Hindlimb muscle (tissue), 1 donor: ENCODE measurements at regions not wholly inside any gene's neighbourhood (a gene's known extent, or its start where the extent isn't known, plus 50 kb on each side); places are given as distances from the start of the nearest gene placed in this dataset.

ENCODE experiments used
- DNase-seq: peaks from one replicate; pipeline ENCODE4 v3.0.0-alpha.2; 2013

- no peak for DNase-seq
These were observed 182.2 kb downstream of the ANAPC1 start for GRCh38 chr2:111701798-111702118.

DNA sequence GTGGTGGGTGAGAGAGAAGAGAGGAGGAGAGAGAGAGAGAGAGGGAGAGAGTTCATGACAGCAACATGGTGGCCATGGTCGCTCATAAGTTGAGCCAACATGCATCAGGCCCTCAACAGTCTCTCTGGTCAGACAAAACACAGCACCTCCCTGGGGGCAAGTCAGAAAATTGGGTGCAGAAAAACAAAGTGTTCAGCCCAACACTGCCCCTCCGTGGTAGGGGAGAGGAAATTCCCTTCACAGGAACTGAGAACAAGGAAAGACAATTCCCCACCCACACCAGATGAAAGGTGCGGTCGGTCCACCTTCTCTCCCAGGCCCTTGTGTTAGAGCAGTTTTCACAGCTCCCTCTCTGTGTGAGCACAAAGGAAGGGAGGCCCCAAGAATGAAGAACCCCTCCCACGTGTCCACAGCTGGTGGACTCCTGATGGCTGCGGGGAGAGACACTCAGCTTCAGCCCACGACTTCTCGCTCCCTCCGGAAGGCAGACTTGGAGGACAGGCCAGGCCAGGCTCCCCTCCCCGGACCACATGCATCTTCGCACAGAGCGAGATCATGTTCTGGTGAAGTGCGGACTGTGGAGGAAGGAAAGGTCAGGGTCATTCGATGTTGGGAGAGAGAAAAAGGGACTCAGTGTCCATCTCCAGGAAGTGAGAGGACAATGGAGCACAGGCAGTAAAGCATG is 181.7 kb downstream of the ANAPC1 start:
- DNase-seq: no peak

DNA sequence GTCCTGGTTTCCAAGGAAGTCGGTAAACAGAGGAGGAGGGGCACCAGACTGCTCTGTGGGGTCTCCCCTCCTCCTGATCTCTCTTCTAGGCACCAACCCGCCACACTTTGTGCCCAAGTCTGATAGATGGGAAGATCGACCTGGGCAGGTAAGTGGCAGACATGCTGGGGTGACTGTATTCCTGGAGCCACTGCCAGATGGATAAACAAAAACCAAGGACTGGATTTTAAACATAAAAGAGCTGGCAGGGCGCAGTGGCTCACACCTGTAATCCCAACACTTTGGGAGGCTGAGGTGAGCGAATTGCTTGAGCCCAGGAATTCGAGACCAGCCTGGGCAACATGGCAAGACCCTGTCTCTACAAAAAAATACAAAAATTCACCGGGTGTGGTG is 181.2 kb downstream of the ANAPC1 start:
- no peak for DNase-seq

DNA sequence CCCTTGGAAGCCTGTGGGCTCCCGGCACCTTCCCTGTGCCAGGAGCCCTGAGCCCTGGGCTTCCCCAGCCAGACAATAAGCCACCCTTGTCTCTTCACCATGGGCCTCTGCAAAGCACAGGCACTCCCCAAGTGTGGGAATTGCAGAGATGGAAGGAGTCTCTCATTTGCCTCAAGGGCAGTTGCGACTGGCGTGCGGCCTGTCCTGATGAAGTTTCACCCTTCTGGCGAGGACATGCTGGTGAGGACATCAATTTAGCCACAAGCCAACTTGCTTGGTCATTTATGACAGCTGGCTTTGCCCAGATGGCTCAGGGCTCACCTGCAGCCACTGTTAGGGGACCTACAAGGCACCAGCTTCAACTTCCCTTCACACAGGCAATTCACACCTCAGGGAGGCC is 180.2 kb downstream of the ANAPC1 start:
- DNase-seq: no peak

GRCh38 chr2:111704246-111704645 is 179.7 kb downstream of the ANAPC1 start:
- no peak for DNase-seq

- DNase-seq: no peak
These were observed 178.8 kb downstream of the ANAPC1 start for GRCh38 chr2:111705239-111705638.

GRCh38 chr2:111705711-111706336 is 178.2 kb downstream of the ANAPC1 start:
- no peak for DNase-seq

GRCh38 chr2:111706481-111707001 is 177.5 kb downstream of the ANAPC1 start:
- no peak for DNase-seq

DNA sequence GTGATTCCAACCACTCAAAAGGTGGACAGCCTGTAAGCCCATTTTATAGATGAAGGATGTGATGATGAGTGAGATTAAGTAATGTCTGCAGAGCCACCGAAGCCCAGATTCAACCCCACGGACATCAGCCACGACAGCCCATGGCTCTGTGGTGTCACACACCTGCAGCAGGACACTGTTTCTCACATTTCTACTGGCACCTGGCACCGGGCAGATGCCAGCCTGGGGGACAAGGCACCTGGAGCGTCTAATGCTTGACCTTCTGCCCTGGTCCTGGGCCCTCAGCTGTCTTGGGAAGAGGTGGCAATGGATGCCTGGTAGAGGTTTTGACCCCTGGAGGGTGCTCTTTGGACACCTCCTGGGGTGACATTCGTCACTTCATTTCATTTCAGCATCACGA is 176.3 kb downstream of the ANAPC1 start:
- DNase-seq: no peak

- DNase-seq: no peak
These were observed 175.4 kb downstream of the ANAPC1 start for GRCh38 chr2:111708476-111709180.

DNA sequence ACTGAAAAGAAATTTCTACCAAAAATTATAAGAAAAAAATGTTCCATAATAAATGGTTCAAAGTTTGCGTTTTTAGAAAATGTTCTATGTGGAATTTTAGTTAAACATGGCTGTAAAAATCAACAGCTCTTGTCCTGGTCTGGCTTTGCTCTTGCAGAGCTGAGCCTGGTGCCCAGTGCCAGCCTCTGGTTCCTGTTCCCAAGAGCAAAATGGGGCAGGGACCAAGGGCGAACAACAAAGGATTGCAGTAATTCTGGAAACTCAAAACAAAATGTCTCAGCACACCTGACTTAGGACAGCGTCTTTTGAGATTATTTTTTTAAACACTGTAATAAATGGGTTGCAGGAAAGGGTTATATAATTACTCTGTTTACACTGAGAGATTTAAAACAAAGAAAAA is 174.7 kb downstream of the ANAPC1 start:
- no peak for DNase-seq

GRCh38 chr2:111710085-111710484 is 173.9 kb downstream of the ANAPC1 start:
- no peak for DNase-seq

DNA sequence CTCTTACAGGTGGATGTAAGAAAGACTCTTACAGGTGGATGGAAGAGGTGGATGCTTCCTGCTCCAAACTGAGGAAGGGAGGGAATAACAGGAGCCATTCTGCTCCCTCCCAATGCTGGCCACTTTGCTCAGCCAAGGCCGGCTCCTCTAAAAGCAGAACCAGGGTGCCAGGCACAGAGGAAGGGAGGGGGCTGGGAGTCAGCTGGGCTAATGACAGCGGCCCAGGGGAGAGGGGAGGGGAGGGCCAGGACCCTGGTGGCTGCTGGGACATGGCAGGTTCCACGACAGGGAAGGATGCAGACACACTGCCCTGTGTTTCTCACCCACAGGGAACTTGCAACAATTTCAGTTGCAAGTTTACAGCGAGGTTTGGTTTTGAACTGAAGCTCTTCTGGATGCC is 173.4 kb downstream of the ANAPC1 start:
- no peak for DNase-seq

GRCh38 chr2:111711270-111711669 is 172.7 kb downstream of the ANAPC1 start:
- no peak for DNase-seq

DNA sequence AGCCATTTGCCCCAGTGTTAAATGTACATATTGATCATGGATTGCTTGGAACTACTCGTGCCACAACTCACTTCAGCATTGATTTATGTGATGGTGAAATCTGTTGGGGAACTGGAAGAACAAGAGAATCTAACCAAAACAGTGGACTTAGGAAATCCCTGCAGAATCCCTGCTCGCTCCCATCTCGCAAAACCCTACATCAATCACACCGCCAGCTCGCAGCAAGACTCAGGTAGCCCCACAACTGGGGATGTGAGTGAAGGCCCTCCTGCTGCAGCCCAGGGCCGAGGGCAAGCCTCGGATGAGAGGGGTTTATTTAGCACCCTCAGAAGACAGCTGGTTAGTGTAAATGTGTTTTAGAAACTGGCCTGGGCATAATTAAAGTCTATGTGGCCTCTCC is 171.6 kb downstream of the ANAPC1 start:
- no peak for DNase-seq

DNA sequence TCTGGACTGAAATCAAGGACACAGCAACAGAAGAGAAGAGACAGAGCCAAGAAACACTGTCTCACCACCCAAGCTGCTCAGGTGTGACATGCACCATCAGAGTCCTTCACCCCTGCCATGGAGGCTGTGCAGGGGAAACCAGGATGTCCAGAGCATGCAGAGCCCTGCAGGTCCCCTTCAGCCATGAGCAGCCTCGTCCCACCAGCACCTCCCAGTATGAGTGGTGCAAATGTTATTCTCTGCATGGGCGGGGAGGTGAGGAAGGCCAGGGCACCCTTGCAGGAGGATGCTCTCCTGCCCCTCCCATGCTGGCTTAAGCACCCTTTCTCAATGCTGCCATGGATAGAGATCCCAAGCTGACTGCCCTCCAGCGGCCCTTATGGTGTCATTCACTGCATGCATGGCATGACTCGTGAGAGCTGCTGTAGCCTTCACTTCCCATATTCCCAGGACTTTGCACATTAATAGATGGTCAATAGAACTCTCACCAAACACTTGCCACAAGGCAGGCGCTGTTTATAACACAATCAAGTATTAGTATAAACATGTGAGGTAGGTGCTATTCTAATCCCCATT is 171.0 kb downstream of the ANAPC1 start:
- DNase-seq: no peak

DNA sequence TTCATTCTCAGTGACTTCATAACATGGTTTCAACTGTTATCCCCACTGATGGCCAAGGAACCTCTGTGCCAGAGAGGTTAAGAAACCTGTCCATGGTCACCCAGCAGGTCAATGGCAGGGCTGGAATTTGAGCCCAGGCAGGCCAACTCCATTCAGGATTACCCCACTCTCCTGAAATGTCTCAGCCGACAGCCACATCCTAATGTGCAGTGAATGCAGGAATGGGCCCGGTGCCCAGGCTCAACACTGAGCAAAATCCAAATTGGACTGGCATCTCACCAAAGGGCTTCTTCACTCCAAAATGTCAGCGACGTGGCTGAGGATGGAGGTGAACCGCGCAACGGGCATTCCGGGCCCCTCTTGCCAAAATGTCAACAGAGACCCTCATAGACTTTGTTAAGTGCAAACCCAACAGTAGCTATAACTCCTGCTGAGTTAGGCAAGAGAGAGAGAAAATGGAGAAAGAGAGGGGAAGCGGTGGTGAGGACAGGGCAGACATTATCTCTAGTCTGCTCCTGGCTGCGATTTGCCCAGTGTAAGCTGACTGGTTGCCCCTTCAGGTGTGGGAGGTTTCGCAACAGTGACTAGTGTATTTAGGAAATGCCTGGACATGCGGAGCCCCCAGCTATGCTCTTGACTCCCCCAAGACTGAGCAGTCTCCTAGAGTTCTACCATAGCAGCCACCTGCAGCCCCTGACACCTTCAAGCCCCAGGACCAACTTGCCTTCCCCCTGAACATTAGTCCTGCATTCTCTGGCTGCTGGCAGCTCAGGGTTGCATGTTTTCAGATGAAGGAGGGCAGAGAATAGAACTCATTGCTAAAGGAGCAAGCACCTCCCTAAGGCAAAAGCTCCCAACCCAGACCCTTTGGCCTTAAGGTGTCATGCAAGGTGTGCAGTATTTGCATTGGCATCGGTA is 167.7 kb downstream of the ANAPC1 start:
- DNase-seq: no peak

DNA sequence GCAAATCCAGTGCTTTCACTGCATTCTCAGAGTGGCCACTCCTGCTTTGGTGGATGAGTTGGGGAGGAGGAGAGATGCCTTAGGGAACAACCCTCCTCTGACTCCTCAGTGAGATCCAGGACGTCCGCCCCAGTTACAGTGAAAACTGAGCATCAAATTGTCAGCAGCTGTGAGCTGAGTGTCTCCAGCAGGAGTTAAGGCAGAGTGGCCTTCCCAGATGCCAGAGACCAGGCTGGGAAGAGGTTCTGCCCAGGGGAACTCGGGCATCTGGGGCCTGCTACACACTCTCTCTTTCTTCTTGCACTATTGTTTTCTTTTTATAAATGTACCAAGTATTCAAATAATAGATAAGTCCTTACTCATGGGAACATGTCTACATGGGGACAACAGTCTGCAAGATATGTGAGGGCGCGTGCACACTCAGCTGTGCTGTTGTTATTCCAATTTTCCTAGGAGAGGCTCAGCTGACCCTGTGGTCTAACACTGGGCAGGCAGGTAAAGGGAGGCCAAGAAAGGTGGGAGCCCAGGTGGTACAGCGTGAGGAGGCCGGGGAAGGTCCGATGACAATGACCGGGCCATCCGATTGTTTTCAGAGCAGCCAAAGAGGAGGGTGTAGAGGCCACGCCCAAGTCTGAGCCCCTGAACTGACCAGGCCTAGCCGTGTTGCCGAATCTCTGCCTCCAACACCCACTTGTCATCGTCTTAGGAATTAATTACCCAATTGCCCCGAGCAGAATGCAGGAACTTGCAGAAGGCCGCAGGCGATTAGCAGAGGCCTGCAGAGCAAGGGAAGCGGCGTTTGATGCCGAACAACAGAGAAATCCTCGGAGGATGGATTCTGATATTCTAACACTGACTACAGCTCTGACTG is 166.9 kb downstream of the ANAPC1 start:
- no peak for DNase-seq
